NCI-H2171 (cell line): ENCODE measurements at regions not wholly inside any gene's neighbourhood (a gene's known extent, or its start where the extent isn't known, plus 50 kb on each side); places are given as distances from the start of the nearest gene placed in this dataset.
"Not testable (repeated sequence)": the region's sequence is repeated elsewhere in the genome, so short reads cannot be mapped to it uniquely, and the experiment has no call there.

ENCODE experiments used
- DNase-seq: peaks from one replicate; lab custom pipeline; 2025; lab: John Stamatoyannopoulos, UW

- no peak for DNase-seq
Measured at GRCh38 chr10:101280511-101280910, 51.2 kb upstream of the LBX1 start.

- DNase-seq, result not testable (repeated sequence)
Measured at GRCh38 chr10:101280921-101281320, 51.7 kb upstream of the LBX1 start.

DNA sequence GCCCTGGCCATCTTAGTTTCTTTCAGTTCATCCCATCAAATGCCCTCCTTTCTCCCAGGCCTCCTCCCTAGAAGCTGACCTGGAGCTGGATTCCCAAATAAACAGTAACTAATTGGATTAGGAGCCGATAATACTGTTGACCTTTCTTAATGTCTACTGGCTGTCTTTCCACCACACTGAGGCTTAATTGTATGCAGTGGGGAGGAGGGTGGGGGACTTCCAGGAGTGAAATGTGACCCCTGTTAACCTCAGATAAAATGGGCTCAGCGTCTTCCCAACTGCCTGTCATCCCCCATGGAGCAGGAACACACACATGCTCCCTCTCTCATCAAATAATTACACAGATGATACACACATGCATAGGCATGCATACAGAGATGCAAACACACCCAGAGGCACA lies 53.7 kb upstream of the LBX1 start:
- DNase-seq, result no peak

DNA sequence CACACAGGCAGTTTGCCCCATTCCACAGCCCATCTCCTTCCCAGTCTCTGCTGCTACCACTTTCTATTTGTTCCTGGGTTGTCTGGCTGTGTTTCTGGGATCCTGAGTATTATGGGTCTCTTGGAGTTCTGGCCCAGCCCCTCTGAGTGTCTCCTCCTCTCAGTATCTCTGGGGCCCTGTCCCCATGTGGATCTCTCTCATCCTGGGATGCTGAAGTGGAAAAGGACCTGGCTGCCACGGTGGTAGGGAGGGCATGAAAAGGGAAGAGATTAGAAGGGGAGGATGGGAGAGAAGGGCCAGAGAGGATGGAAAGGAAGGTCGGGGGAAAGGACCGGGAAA lies 54.5 kb upstream of the LBX1 start:
- DNase-seq, result no peak

DNA sequence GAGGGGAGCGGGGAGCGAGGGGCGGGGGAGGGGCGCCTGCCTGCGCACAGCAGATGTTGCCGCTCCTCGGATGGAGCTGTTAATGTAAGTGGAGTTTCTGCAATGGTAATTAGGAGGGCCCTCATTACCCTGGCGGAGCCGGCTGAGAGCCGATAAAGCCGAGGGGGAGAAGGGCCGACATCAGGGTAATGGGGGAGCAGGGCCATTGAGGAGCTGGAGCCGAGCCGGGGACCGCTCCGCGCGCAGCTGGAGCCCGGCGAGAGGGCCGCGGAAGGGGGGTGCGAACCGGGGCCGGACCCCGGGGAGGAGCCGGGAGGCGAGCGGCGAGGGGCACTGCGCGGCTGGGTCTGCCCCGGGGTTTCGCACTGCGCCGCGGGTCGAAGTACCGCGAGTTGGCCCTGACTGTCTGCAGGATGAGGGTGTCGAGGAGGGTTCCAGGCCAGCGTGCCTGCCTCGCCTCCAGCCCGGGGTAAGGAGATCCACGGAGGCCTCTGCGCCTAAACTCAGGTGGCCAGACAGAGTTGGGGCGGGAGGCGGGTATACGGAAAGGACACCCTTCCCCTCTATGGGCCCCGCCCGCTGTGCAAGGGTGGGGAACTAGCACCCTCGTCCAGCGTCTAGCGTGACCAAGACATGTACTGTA lies 55.0 kb upstream of the LBX1 start:
- DNase-seq, result peak; percentile 12

DNA sequence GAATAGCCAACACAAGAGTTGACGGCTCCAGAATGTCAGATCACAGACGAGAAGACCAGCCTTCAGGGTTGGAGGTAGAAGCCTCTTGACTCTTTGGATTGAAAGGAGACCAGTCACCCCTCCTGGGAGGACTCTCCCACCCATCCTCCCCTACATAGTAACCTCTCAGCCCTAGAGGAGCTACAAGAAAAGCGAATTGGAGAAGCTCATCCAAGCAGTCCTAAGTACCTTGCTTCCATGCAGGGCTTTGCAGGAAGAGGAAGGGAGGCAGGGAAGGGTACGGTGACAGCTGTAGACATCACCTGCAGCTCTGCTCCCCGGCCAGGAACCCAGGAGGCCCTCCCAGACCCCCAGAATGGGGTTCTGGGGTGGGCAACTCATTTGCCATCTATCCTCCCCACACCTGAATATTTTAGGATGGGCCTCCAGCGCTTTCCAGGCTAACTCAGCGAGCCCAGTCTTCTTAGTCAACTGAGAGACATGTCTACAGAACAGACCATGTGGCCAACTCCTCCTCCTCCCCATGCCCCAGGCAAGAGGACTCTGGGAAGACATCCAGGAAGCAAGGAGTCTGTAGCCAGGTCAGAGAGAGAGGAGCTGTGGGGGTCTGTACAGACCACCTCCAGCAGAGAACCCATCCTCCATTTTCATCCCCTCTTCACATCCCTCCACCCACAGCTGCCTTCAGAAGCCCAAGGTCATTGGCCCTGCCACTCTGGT lies 55.6 kb upstream of the LBX1 start:
- DNase-seq, result no peak

GRCh38 chr10:101285519-101286070 lies 56.3 kb upstream of the LBX1 start:
- peak; percentile 48 for DNase-seq

DNA sequence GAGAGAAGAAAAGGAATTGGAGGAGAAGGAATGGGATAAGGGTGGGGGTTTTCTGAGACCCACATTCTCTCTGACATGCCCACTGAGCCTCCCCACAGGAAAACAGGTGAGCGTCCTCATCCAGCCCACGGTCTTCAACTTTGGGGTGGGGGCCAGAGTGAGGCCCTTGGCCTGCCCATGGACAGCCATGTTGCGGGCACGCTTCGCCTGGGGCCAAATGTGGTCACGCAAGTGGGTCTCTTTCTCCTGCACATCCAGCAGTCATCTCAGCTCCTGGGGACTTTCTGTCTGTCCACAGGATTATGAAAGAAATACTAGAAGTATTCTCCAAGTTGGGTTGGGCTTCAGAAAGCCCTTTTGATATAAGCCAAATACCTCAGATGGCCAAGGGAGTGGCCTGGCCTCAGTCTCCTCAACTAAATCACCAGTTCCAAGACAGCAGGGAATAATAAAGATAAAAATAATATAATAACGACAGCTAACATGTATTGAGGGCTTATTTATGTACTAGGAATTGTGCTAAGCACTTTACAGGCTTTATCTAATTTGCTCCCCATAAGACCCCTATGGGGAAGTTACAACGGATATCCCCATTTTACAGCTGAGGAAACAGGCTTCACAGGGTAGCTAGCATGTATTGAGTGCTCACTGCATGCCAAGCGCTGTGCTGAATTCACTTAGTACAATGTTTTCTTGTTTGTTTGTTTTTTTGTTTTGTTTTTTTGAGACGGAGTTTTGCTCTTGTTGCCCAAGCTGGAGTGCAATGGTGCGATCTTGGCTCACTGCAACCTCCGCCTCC lies 57.2 kb upstream of the LBX1 start:
- no peak for DNase-seq

DNA sequence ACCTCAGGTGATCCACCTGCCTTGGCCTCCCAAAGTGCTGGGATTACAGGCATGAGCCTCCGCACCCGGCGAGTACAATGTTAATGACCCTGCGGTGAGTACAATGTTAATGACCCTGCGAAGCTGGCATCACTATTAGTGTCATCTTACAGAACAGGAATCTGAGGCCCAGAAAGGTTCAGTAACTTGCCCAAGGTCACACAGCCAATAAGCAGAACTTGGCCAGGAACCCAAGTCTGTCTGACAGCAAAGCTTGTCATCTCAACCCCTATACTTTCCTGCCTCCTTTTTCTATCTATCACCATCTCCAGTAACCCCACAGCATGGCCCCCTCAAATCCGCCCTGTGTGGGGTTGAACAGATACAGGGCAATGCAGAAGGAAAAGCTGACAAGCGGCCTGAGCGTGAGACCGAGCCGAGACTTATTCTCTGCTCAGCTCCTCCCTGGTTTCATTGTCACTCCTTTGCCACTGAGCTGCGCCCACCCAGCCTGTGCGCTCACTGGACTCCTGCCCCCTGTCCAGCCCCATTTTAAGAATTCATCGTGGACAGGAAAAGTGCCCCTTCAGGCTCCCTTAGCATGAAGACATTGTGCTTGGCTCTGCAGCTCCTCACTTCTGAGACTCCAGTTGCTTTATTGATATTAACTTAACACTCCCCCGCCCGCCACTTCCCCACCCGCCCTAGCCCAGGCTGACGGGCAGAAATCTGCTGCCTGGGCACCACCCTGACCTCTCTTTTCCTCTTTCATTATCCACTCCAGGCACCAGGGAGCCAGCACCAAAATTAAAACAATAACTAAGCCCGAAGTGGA lies 58.1 kb upstream of the LBX1 start:
- DNase-seq, result no peak

DNA sequence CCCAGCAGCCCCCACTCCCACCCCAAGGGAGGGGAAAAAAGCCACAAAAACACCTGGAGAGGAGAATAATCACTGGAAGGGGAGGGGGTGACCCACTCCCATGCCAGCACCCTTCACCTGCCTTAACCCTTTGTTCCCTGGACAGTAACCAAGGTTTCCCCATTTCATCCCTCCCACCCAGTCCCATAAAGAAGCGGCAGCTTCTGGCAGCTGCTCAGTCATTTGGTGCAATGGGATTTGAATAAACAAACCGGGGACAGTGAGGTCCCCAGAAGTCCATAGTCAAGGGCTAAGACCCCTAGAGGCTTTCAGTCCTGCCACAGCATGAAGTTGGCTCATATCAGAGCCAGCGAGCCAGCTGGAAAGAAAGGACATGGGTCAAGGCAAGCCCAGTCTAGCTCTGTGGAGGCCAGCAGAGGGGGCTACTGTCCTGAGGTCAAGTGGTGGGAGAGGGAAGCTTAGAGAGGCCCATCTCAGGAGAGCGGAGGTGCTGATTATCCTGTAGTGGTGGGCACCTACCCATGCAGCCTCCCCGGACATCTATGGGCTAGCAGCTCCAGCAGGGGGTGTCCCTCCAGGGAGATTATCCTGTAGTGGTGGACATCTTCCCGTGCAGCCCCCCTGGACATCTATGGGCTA lies 58.9 kb upstream of the LBX1 start:
- DNase-seq, result no peak

GRCh38 chr10:101289541-101289940 lies 60.3 kb upstream of the LBX1 start:
- no peak for DNase-seq

DNA sequence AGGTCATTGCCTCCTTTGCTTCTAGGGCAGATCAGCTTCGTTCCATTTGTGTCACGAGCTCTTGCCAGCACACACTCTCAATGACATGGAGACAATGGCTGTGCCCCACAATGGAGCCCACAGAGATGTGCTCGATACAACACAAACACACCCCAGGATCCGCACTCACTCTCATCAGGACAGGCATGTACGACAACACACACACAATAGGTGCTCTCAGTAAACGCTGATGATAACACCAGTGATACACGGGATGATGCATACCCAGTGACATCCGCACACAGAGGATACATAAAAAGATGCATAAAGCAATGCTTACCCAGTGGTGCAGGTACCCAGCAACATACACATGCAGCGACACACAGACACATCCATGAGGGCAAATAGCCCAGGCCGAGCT lies 61.2 kb upstream of the LBX1 start:
- DNase-seq, result no peak

GRCh38 chr10:101290881-101291280 lies 61.6 kb upstream of the LBX1 start:
- DNase-seq, result no peak

DNA sequence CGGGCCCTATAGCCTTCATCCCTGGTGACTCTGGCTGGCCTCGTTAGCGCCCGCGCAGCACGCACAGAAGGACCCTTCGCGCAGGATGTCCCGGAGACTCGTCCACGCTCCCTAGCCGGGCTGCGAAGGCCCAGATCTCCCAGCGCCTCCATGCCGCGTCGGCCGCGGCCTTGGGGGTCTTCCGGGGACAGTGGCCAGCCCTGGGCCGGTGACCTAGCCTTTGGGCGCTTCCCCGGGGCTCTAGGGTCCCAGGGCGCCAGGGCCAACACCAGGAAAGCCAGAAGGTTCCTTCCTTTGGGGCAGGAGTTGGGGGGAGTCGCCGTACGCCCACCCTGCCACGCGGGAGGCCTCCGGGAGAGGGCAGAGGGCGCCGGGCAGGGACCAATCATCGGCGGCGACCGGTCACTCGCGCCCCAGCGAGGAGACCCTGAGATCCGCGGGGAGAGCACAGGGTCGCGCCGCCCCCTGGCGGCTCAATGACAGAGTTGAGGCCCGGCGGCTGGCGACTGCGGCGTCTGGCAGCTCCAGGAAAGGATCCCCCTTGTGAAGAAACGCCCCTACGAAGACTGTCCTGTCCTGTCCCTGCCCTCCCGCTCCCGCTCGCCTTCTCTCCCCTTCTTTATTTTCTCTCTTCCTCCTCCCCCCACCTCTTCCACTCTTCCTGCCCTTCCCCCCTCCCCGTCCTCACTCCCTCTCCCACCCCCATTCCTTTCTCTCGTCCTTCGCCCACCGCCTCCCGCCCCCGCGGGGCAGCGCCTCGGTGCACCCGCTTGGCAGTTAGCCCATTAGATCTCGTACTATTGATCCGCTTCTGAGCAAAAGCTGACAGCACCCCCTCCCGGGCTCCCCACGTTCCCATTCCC lies 62.3 kb upstream of the LBX1 start:
- peak; percentile 38 for DNase-seq

DNA sequence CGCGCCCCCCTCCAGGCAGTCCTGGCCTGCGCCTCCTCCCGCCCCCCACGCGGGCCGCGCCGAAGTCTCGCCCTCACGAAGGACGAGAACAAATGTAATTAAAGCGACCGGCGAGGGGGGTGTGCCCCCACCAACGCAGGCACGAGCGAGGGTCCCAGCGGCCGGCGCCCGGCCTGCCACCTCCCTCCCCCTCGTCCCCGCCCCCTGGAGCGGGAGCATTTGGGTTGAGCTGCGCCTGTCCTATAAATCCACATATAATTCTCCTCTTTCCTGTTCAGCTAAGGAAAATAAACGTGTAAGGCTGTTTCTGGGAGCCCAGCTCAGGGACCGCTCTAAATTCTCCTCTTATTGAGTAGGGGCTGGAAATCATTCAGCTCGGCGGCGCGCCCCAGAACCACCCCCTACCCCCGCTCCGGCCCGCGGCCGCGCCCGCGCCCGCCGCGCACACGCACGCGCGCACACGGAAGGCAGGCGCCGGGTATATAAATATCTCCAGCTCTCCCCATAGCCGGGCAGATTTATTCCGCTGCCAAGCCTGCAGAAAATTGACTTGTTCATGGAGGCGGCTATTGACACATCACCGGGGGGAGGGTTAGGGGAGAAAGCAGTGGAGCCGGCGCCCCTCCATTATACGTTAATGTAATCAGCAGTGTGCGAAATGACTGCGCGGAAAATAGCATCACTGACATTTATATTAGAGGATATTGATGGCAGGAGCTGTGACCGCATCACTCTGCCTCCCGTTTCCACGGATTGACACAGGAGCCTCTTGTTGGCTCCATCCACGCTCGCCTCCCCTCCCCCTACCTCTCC lies 61.6 kb upstream of the BTRC start:
- DNase-seq, result peak; percentile 27

- no peak for DNase-seq
Measured at GRCh38 chr10:101293007-101293723, 60.8 kb upstream of the BTRC start.

GRCh38 chr10:101294109-101294508 lies 59.9 kb upstream of the BTRC start:
- no peak for DNase-seq

- no peak for DNase-seq
Measured at GRCh38 chr10:101295261-101295660, 58.7 kb upstream of the BTRC start.

DNA sequence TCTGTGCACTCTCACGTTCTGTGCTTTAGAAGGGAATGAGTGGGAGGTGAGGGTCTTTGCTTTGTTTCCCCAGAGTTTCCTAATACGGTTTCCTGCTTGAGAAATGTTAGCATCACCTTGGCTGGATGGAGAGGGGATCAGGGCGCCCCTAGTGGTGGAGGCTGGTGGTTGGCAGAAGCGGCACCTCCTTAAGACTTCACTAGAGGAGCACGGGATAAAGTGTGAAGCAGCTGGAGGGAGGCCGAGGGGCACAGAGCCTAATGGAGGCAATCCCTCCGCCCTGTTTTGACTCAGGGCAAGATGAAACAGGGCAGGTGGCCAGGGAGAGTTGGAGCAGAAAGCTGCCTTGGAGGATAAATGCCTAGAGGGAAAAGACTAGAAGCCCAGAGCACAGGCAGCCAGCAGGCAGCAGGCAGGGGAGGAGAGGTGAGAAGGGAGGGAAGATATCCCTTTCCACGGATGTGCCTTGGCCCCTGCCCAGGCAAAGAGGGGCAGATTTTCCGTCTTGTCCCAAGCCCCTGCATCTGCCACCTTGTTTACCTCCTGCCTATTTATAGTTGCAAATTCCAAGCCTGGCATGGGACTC lies 56.0 kb upstream of the BTRC start:
- peak; percentile 43 for DNase-seq
